K562 (cell line): ENCODE measurements at regions not wholly inside any gene's neighbourhood (a gene's known extent, or its start where the extent isn't known, plus 50 kb on each side); places are given as distances from the start of the nearest gene placed in this dataset.

ENCODE experiments used
- ATAC-seq: fragments of 200-7000 bp; cut with Tn5 transposase; 3 replicates; pipeline ENCODE4 v1.9.1; 2020; ENCODE audit warnings: moderate library complexity
- BruUV-seq: library from RNA; stranded (reverse); fragments of 400-500 nt; replicated peaks from 2 replicates; lab custom pipeline; 2021; lab: Mats Ljungman, UMichigan
- CTCF ChIA-PET: fragments of 300-600 bp; formaldehyde crosslinking; extraction: SDS; loops from one replicate; lab custom pipeline; 2021; ENCODE audit warnings: low intra/inter-chr PET ratio; lab: Yijun Ruan, JAX
- POLR2A ChIA-PET: fragments of 300-600, 350-650 bp; sonication (Branson Sonifier 250); formaldehyde crosslinking; extraction: SDS; loops from one replicate; lab custom pipeline; 2021; ENCODE audit warnings: antibody characterized with exemption, inconsistent platforms; lab: Yijun Ruan, JAX
- DNase-seq, 4 experiments: peaks; one replicate each; pipeline versions ENCODE4 v3.0.0 to v3.0.0-alpha.2; 2011 to 2018; ENCODE audit warnings: low spot score in 3 of 4, mixed read lengths in 3 of 4; ENCODE audit errors: extremely low read depth in 1 of 4
- FAIRE-seq: peaks from 2 replicates; lab custom pipeline; 2011; peaks lifted over from hg19 to GRCh38; lab: Jason Lieb, UNC
- H2AFZ ChIP-seq: 2 replicates; pipeline ENCODE4 v1.6.0; 2011; ENCODE audit warnings: low read depth, low read length, control low read depth, inconsistent platforms
- H3K27ac ChIP-seq: fragments of 200-600 bp; 3 replicates; pipeline ENCODE4 v1.8.0; 2011; ENCODE audit warnings: low read depth, mild to moderate bottlenecking, control low read depth, inconsistent platforms, low read length, moderate library complexity, mixed read lengths; ENCODE audit errors: extremely low read depth
- H3K27me3 ChIP-seq, 2 experiments: fragments of 300-600 bp in 1 of 2; 2 replicates in 1 of 2; 3 replicates in 1 of 2; pipeline versions ENCODE4 v1.6.0 to v1.8.0; 2011; ENCODE audit warnings: inconsistent platforms in 2 of 2, low read length in 2 of 2, mild to moderate bottlenecking in 1 of 2, mixed read lengths in 1 of 2, moderate library complexity in 1 of 2; ENCODE audit not compliant: control insufficient read depth in 2 of 2, insufficient read depth in 2 of 2
- H3K36me3 ChIP-seq: fragments of 300-600 bp; 3 replicates; pipeline ENCODE4 v1.8.0; 2011; ENCODE audit warnings: mild to moderate bottlenecking, low read length, inconsistent platforms; ENCODE audit not compliant: control insufficient read depth, insufficient read depth
- H3K4me1 ChIP-seq, 2 experiments: fragments of 200-600 bp in 1 of 2; replicated peaks in 1 of 2; 2 replicates in 1 of 2; 3 replicates in 1 of 2; pipeline versions ENCODE4 v1.5.1 to v1.8.0; 2011; ENCODE audit warnings: inconsistent platforms in 2 of 2, low read length in 2 of 2, mild to moderate bottlenecking in 1 of 2, mixed read lengths in 1 of 2, moderate library complexity in 1 of 2; ENCODE audit not compliant: control insufficient read depth in 2 of 2, insufficient read depth in 2 of 2
- H3K4me2 ChIP-seq: 2 replicates; pipeline ENCODE4 v1.6.1; 2011; ENCODE audit warnings: low read length, control low read depth, inconsistent platforms, mixed read lengths; ENCODE audit not compliant: insufficient read depth
- H3K4me3 ChIP-seq: fragments of 200-600 bp; sonication (generic), shearing (Covaris generic); 2 replicates; pipeline ENCODE4 v1.5.1; 2016; ENCODE audit warnings: control low read depth, inconsistent platforms
- H3K79me2 ChIP-seq: fragments of 200-600 bp; 3 replicates; pipeline ENCODE4 v1.8.0; 2011; ENCODE audit warnings: low read length, inconsistent platforms; ENCODE audit not compliant: control insufficient read depth, insufficient read depth
- H3K9ac ChIP-seq, 2 experiments: 2 replicates each; pipeline versions ENCODE4 v1.6.0 to v1.6.1; 2011; ENCODE audit warnings: low read depth in 2 of 2, low read length in 2 of 2, control low read depth in 1 of 2, inconsistent platforms in 1 of 2, mild to moderate bottlenecking in 1 of 2, mixed read lengths in 1 of 2; ENCODE audit not compliant: insufficient read depth in 1 of 2
- H3K9me1 ChIP-seq: one replicate; pipeline ENCODE4 v1.6.0; 2011; ENCODE audit warnings: inconsistent platforms, mild to moderate bottlenecking, low read length, moderate library complexity; ENCODE audit not compliant: control insufficient read depth, insufficient read depth
- H3K9me3 ChIP-seq: replicated peaks from 2 replicates; pipeline ENCODE4 v1.5.1; 2011; ENCODE audit warnings: low read depth, low read length, inconsistent platforms; ENCODE audit not compliant: control insufficient read depth, insufficient read depth
- H4K20me1 ChIP-seq: replicated peaks from 2 replicates; pipeline ENCODE4 v1.6.1; 2011; ENCODE audit warnings: low read length, inconsistent platforms, mixed read lengths; ENCODE audit not compliant: control insufficient read depth, insufficient read depth
- CCNT2 ChIP-seq: IDR thresholded peaks from 2 replicates; pipeline ENCODE4 v1.6.1; 2011; ENCODE audit warnings: borderline replicate concordance, low read depth, mild to moderate bottlenecking, moderate library complexity, mixed read lengths, low read length; ENCODE audit not compliant: insufficient read length; ENCODE audit errors: extremely low read depth
- ELF4 ChIP-seq: fragments of 450-650 bp; formaldehyde crosslinking; IDR thresholded peaks from 2 replicates; pipeline ENCODE4 v1.4.0; 2022; ENCODE audit warnings: missing genetic modification characterization
- EP300 ChIP-seq: IDR thresholded peaks from 2 replicates; pipeline ENCODE4 v1.6.1; 2012; ENCODE audit warnings: low read length, improper control_type of control experiment
- HDAC6 ChIP-seq: IDR thresholded peaks from 2 replicates; pipeline ENCODE4 v1.6.1; 2012; ENCODE audit warnings: low read depth, mild to moderate bottlenecking, control low read depth, inconsistent platforms, low read length, moderate library complexity
- LARP7 ChIP-seq: fragments of 450-650 bp; IDR thresholded peaks from 2 replicates; pipeline ENCODE4 v1.6.1; 2016
- POLR2B ChIP-seq: fragments of 450-650 bp; IDR thresholded peaks from 2 replicates; pipeline ENCODE4 v1.6.1; 2018; ENCODE audit warnings: low read depth; ENCODE audit not compliant: partially characterized antibody
- TCFL5 ChIP-seq: fragments of 250-450 bp; sonication (Bioruptor Pico); conservative IDR thresholded peaks from 2 replicates; pipeline ENCODE4 v1.6.1; 2021; ENCODE audit warnings: mild to moderate bottlenecking, moderate library complexity, matching md5 sums
- U2AF2 ChIP-seq: fragments of 200-400 bp; formaldehyde crosslinking; optimal IDR thresholded peaks from 2 replicates; pipeline ENCODE3; 2017; ENCODE audit warnings: low read depth, mild to moderate bottlenecking, low read length
- ZNF224 ChIP-seq: sonication (generic); formaldehyde crosslinking; IDR thresholded peaks from 2 replicates; pipeline ENCODE4 v1.8.0; 2022; ENCODE audit warnings: mild to moderate bottlenecking, missing genetic modification reagents
- ZNF436 ChIP-seq: fragments of 250-450, 450-650 bp; sonication (Bioruptor Pico); formaldehyde crosslinking; IDR thresholded peaks from 2 replicates; pipeline ENCODE4 v1.7.0; 2020; ENCODE audit warnings: mild to moderate bottlenecking
- WGBS: fragments of 100-300 bp; shearing (Covaris generic); methylation state at CpG from one replicate; pipeline ENCODE4 v1.1.6; 2016; ENCODE audit warnings: low coverage, mixed read lengths; ENCODE audit not compliant: insufficient coverage; ENCODE audit errors: missing lambda C conversion rate; 5-methylcytosine and 5-hydroxymethylcytosine counted together
- in situ Hi-C: fragments of 300-500 bp; cut with MboI; formaldehyde crosslinking; loops from 4 replicates; pipeline ENCODE4 v1.15.0; 2018; ENCODE audit warnings: inconsistent platforms, mixed read lengths
- intact Hi-C: fragments of 100-400 bp; cut with micrococcal nuclease; formaldehyde crosslinking; loops from 2 replicates; pipeline ENCODE4 v1.14.2; 2022
- TF ChIP-seq, protein P1 (sequence below), 2 experiments: fragments of 250-450 bp in 1 of 2; fragments of 450-650 bp in 1 of 2; sonication (Bioruptor Pico) in 1 of 2; IDR thresholded peaks; 2 replicates each; pipeline versions ENCODE4 v1.6.1 to v1.8.0; 2016 to 2021; ENCODE audit warnings: mild to moderate bottlenecking in 2 of 2, moderate library complexity in 2 of 2, missing compliant biosample characterization in 1 of 2, missing genetic modification characterization in 1 of 2
- TF ChIP-seq, protein P2 (sequence below): fragments of 150-350 bp; IDR thresholded peaks from 2 replicates; pipeline ENCODE4 v1.6.1; 2014; ENCODE audit warnings: low read depth, mild to moderate bottlenecking, low read length, borderline replicate concordance

DNA sequence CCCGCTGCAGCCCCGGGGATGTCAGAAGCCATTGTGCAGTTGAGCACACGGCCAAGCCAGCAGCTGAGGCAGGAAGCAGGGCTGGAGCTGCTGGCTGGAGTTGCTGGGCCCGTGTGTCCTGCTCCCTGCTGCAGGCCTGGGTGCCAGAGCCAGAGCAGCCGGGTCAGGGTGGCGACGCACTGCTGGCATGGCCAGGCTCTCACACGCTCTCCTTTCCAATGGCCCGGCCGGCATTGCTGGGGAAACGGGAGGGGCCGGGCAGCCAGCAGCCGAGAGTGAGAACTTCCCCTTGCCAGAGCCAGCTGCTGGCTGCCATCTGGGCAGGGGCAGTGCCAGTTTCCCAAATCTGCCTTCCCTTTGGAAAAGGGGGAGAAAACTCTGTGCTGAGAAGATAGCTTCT lies 82.4 kb upstream of the PROX1 start:
- POLR2A ChIA-PET, result no interaction called here
- H3K4me2 ChIP-seq, result no peak overlapping the region

More for the DNA sequence above, 82.4 kb upstream of the PROX1 start:
- TF ChIP-seq U2AF2, result no peak
- TF ChIP-seq HDAC6, result no peak
- TF ChIP-seq, protein P1, sequence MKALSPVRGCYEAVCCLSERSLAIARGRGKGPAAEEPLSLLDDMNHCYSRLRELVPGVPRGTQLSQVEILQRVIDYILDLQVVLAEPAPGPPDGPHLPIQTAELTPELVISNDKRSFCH (CRISPR knock-in tag; IDR thresholded peaks at IDR 0.05), result no peak
- TF ChIP-seq, protein P1 (tag; IDR thresholded peaks at IDR 0.05), result no peak
- TF ChIP-seq ZNF436 (CRISPR knock-in tag), result no peak
- no peak for TF ChIP-seq LARP7
- TF ChIP-seq TCFL5 (CRISPR knock-in tag), result no peak
- TF ChIP-seq ELF4 (CRISPR knock-in tag), result no peak
- TF ChIP-seq, protein P2, sequence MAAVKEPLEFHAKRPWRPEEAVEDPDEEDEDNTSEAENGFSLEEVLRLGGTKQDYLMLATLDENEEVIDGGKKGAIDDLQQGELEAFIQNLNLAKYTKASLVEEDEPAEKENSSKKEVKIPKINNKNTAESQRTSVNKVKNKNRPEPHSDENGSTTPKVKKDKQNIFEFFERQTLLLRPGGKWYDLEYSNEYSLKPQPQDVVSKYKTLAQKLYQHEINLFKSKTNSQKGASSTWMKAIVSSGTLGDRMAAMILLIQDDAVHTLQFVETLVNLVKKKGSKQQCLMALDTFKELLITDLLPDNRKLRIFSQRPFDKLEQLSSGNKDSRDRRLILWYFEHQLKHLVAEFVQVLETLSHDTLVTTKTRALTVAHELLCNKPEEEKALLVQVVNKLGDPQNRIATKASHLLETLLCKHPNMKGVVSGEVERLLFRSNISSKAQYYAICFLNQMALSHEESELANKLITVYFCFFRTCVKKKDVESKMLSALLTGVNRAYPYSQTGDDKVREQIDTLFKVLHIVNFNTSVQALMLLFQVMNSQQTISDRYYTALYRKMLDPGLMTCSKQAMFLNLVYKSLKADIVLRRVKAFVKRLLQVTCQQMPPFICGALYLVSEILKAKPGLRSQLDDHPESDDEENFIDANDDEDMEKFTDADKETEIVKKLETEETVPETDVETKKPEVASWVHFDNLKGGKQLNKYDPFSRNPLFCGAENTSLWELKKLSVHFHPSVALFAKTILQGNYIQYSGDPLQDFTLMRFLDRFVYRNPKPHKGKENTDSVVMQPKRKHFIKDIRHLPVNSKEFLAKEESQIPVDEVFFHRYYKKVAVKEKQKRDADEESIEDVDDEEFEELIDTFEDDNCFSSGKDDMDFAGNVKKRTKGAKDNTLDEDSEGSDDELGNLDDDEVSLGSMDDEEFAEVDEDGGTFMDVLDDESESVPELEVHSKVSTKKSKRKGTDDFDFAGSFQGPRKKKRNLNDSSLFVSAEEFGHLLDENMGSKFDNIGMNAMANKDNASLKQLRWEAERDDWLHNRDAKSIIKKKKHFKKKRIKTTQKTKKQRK, result no peak
- TF ChIP-seq ZNF224 (CRISPR knock-in tag), result no peak
- no peak for TF ChIP-seq EP300
- TF ChIP-seq POLR2B, result no peak
- TF ChIP-seq CCNT2, result no peak
- intact Hi-C loops, result no loop called here
- Histone ChIP-seq H3K9me3 (no peaks in the 10 kb centered on the region), H3K4me1 (no peaks in the 10 kb centered on the region), H3K27me3 (peaks cover 3 to 4% of the 10 kb centered on the region in 2 experiments; a peak in 2 of 5 replicates), H3K79me2 (no peaks in the 10 kb centered on the region), H4K20me1 (no peaks in the 10 kb centered on the region), H3K36me3 (no peaks in the 10 kb centered on the region), H2AFZ (no peak overlapping the region), H3K9me1 (no peaks in the 10 kb centered on the region), H3K4me3 (no peak overlapping the region), H3K9ac (no peak overlapping the region), H3K27ac (no peak overlapping the region)
- no peak for DNase-seq
- in situ Hi-C loops, result no loop called here
- BruUV-seq, result no TSS peak
- ATAC-seq, result no peak
- CTCF ChIA-PET, result no interaction called here
- no peak for FAIRE-seq
- WGBS, result under 1% methylated on average over 13 of the region's 13 CpGs
